Colonic mucosa (tissue), 4 donors: ENCODE measurements at regions not wholly inside any gene's neighbourhood (a gene's known extent, or its start where the extent isn't known, plus 50 kb on each side); places are given as distances from the start of the nearest gene placed in this dataset.

Experiments used
- DNase-seq: peaks from one replicate; pipeline ENCODE4 v3.0.0-alpha.2; 2020
- H3K27ac ChIP-seq: fragments of 200-600 bp; one replicate; pipeline ENCODE4 v1.8.0; 2021
- H3K27me3 ChIP-seq: fragments of 200-600 bp; one replicate; pipeline ENCODE4 v1.8.0; 2021
- H3K36me3 ChIP-seq: fragments of 200-600 bp; one replicate; pipeline ENCODE4 v1.8.0; 2021
- H3K4me1 ChIP-seq: fragments of 200-600 bp; one replicate; pipeline ENCODE4 v1.8.0; 2021; ENCODE audit warnings: mild to moderate bottlenecking
- H3K4me3 ChIP-seq: fragments of 200-600 bp; one replicate; pipeline ENCODE4 v1.8.0; 2021
- H3K9ac ChIP-seq, 2 donors: one replicate each; pipeline ENCODE4 v1.7.0; 2013; ENCODE audit warnings: control low read depth in 2 of 2, low read depth in 2 of 2, low read length in 2 of 2
- H3K9me3 ChIP-seq: fragments of 200-600 bp; one replicate; pipeline ENCODE4 v1.8.0; 2021
- intact Hi-C: fragments of 100-400 bp; cut with DNase I; formaldehyde crosslinking; loops from one replicate; pipeline ENCODE4 v1.14.1; 2022
- TF ChIP-seq, protein P1 (sequence below): fragments of 200-600 bp; IDR thresholded peaks from one replicate; pipeline ENCODE4 v1.8.0; 2022; ENCODE audit warnings: antibody characterized with exemption, mild to moderate bottlenecking
- donor health status: healthy.
- donor health status: DM: no; HTN: no; CAD: no.
- donor health status: DM: no; HTN: no; CAD: no.

DNA sequence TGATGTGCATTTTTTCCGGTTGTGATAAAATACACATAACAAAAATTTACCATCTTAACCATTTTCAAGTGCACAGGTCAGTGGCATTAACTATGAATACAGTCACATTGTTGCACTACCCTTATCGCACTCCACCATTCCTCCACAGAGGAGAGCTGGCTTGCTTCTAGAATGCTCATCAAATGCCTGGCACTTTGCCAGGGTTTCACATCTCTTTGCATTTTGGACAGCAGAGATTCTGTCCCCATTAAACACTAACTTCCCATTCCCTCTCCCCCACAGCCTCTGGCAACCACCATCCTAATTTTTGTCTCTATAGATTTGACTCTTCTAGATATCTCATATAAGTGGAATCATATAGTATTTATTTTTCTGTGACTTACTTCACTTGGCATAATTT lies 165.0 kb downstream of the ASB1 start:
- Histone ChIP-seq H3K9me3 (no peaks in the 10 kb centered on the region), H3K36me3 (no peaks in the 10 kb centered on the region), H3K27me3 (no peaks in the 10 kb centered on the region), H3K27ac (no peak overlapping the region), H3K9ac (no peak overlapping the region), H3K4me1 (no peaks in the 10 kb centered on the region), H3K4me3 (no peak overlapping the region)
- intact Hi-C loops, result no loop called here
- DNase-seq, result no peak
- TF ChIP-seq, protein P1, sequence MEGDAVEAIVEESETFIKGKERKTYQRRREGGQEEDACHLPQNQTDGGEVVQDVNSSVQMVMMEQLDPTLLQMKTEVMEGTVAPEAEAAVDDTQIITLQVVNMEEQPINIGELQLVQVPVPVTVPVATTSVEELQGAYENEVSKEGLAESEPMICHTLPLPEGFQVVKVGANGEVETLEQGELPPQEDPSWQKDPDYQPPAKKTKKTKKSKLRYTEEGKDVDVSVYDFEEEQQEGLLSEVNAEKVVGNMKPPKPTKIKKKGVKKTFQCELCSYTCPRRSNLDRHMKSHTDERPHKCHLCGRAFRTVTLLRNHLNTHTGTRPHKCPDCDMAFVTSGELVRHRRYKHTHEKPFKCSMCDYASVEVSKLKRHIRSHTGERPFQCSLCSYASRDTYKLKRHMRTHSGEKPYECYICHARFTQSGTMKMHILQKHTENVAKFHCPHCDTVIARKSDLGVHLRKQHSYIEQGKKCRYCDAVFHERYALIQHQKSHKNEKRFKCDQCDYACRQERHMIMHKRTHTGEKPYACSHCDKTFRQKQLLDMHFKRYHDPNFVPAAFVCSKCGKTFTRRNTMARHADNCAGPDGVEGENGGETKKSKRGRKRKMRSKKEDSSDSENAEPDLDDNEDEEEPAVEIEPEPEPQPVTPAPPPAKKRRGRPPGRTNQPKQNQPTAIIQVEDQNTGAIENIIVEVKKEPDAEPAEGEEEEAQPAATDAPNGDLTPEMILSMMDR, result no peak

DNA sequence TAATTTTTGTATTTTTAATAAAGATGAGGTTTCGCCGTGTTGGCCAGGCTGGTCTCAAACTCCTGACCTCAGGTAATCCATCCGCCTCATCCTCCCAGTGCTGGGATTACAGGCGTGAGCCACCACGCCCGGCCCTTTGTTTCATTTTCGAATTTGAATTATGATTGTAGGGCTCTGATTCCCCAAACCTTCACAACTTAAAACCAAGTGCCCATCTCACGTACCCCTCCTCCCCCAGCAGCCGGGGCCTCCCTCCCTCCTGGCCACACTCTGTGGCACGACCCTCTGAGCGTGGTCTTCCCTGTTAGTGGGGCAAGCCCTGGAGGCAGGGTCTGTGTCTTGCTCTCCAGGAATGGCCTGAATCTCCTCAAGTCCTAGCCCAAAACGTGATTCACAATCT lies 166.5 kb downstream of the ASB1 start:
- Histone ChIP-seq H3K4me3 (no peak overlapping the region), H3K27ac (no peak overlapping the region), H3K36me3 (no peaks in the 10 kb centered on the region), H3K4me1 (no peaks in the 10 kb centered on the region), H3K9ac (no peak overlapping the region), H3K27me3 (no peaks in the 10 kb centered on the region), H3K9me3 (no peaks in the 10 kb centered on the region)
- TF ChIP-seq, protein P1, result no peak
- DNase-seq, result no peak
- intact Hi-C loops, result no loop called here

DNA sequence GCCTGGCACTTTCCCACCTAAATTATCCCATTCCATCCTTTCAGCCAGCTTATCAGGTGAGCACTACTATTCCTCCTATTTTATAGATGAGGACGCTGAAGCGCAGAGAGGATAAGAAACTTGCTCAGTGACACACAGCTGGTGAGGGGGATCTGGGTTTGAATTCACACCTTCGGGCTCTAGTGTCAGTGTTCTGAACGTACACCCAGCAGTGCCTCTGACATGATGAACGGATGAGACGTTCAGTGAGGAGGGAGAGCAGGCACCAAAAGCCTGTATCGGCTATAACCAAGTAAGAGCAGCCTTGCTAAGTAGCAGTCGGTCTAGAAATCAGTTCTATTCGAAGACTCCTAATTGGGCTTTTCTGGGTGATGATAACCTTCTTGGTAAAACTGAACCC lies 167.0 kb downstream of the ASB1 start:
- intact Hi-C loops, result no loop called here
- Histone ChIP-seq H3K27ac (no peak overlapping the region), H3K27me3 (no peaks in the 10 kb centered on the region), H3K9me3 (no peaks in the 10 kb centered on the region), H3K36me3 (no peaks in the 10 kb centered on the region), H3K4me1 (no peaks in the 10 kb centered on the region), H3K4me3 (no peak overlapping the region), H3K9ac (no peak overlapping the region)
- TF ChIP-seq, protein P1, result no peak
- no peak for DNase-seq

DNA sequence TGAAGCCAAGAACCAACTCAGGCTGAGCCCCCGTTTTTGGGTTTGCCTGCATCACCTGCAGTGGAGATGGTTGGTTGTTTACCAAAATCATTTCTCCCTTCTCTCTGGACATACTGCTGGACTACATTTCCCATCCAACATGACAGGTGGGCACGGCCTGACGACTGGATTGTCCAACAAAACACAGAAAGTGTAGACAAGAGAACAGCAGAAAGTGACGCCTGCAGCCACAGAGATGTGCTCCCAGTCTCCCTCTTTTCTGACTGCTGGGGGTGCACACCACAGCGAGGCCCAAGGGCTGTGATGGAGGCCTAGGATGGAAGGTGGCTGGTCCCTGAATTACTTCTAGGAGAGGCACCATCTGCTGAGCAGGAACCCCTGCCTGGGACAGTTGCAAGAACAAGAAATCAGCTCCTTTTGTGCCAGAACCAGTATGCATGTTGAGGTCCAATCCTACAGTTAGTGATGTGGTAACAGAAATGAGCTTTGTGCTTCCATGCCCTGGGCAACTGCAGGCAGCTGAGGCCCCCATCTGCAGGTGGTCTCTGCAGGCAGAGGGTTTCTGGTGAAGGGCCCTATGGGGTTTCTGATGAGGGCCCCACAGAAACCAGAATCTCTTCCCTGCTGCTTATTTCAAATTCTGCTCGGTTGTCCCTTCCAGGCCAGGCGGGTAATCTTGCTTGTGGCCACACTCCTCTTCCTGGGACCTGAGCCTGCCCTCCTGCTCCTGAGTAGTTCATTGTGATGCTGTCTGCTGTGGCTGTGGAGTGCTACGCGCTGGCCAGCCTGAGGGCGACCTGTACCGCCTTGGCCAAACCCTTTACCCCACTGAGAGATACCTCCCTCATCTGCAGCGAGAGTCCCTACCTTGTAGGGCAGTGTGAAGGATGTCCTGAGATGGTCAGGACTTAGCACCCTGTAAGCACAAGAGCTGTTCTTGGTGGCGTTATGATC lies 168.3 kb downstream of the ASB1 start:
- no peaks in the 10 kb centered on the region for H3K9me3 ChIP-seq
- H3K9ac ChIP-seq, result no peak overlapping the region
- H3K4me1 ChIP-seq, result no peaks in the 10 kb centered on the region
- intact Hi-C loops, result no loop called here
- H3K36me3 ChIP-seq, result no peaks in the 10 kb centered on the region
- H3K27ac ChIP-seq, result no peak overlapping the region
- TF ChIP-seq, protein P1, result no peak
- H3K27me3 ChIP-seq, result no peaks in the 10 kb centered on the region
- no peak for DNase-seq
- no peak overlapping the region for H3K4me3 ChIP-seq

DNA sequence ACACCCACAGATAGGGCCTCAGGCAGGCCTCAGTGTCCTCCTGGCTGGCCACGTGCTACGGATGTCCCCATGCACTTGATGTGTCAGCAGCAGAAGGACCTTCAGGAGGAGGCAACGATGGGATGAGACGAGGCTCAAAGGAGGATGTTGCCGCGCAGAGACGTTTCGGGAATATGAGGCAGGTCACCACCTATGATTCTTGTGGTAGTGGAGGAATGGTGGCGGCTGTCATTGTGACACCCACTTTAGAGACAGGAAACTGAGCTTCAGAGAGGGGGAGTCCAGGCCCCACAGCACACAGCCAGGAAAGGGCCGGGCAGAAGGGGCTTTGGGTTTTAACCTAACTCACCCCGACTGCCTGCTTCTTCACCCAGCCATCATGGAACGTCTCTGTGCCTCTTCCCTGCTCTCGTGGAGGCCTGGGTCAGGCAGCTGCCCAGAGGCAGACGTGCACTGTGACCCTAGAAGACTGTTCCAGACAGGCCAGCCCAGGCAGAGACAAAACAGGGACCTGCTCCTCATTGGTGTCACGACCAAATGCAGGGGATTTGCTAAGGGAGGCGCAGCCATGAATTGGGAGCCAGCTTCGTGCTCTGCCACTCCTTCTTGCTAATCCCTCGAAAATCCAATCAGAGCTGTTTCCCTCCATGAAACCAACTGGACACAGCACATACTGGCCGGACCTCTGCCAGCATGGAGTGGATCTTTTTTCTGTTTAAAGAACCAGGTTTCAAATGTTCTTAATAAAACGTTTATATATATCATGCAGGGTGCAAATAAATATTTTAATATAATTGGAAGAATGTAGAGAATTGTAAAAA lies 169.2 kb downstream of the ASB1 start:
- no peaks in the 10 kb centered on the region for H3K4me1 ChIP-seq
- DNase-seq, result no peak
- H3K27me3 ChIP-seq, result no peaks in the 10 kb centered on the region
- TF ChIP-seq, protein P1, result no peak
- no peaks in the 10 kb centered on the region for H3K9me3 ChIP-seq
- no peak overlapping the region for H3K27ac ChIP-seq
- no peaks in the 10 kb centered on the region for H3K36me3 ChIP-seq
- H3K4me3 ChIP-seq, result no peak overlapping the region
- intact Hi-C loops, result no loop called here
- no peak overlapping the region for H3K9ac ChIP-seq
